ENCODE measurements at regions not wholly inside any gene's neighbourhood (a gene's known extent, or its start where the extent isn't known, plus 50 kb on each side); places are given as distances from the start of the nearest gene placed in this dataset.
"Not testable (repeated sequence)": the region's sequence is repeated elsewhere in the genome, so short reads cannot be mapped to it uniquely, and the experiment has no call there.

GRCh38 chr3:145079436-145079835 is 1081.5 kb downstream of the PLOD2 start:
- ATAC-seq (ENCODE audit: insufficient number of reproducible peaks, low FRiP score, low read depth) (no peak), DNase-seq (ENCODE audit: low spot score) (no peak)
- Histone ChIP-seq H3K9me3 (no peaks in the 10 kb centered on the region), H3K4me1 (ENCODE audit: control insufficient read depth in 1 of 2, low read depth in 2 of 2) (no peaks in the 10 kb centered on the region), H3K27me3 (replicated peaks; ENCODE audit: insufficient read depth) (no peaks in the 10 kb centered on the region), H3K36me3 (no peaks in the 10 kb centered on the region), H3K4me3 (no peak overlapping the region), H3K27ac (no peak overlapping the region)
- TF ChIP-seq CTCF (IDR thresholded peaks at IDR 0.05) = no peak

GRCh38 chr3:145087038-145087437 is 1073.9 kb downstream of the PLOD2 start:
- no peaks in the 10 kb centered on the region for H3K9me3 ChIP-seq
- TF ChIP-seq CTCF (IDR thresholded peaks at IDR 0.05) = no peak

GRCh38 chr3:145088917-145089316 is 1072.1 kb downstream of the PLOD2 start:
- Histone ChIP-seq H3K27ac (no peak overlapping the region), H3K9me3 (no peaks in the 10 kb centered on the region), H3K27me3 (replicated peaks; ENCODE audit: insufficient read depth) (no peaks in the 10 kb centered on the region), H3K4me3 (no peak overlapping the region), H3K4me1 (ENCODE audit: control insufficient read depth in 1 of 2, low read depth in 2 of 2) (no peaks in the 10 kb centered on the region), H3K36me3 (no peaks in the 10 kb centered on the region)
- no peak for DNase-seq (ENCODE audit: low spot score)
- ATAC-seq (ENCODE audit: insufficient number of reproducible peaks, low FRiP score, low read depth) = no peak
- TF ChIP-seq CTCF (IDR thresholded peaks at IDR 0.05) = no peak

More at GRCh38 chr3:145087038-145087437, 1073.9 kb downstream of the PLOD2 start:
- Histone ChIP-seq H3K4me1 (ENCODE audit: control insufficient read depth in 1 of 2, low read depth in 2 of 2) (no peaks in the 10 kb centered on the region), H3K36me3 (no peaks in the 10 kb centered on the region), H3K27me3 (replicated peaks; ENCODE audit: insufficient read depth) (no peaks in the 10 kb centered on the region), H3K27ac (no peak overlapping the region), H3K4me3 (no peak overlapping the region)
- no peak for ATAC-seq (ENCODE audit: insufficient number of reproducible peaks, low FRiP score, low read depth)
- DNase-seq (ENCODE audit: low spot score) = no peak

- Histone ChIP-seq H3K36me3 (no peaks in the 10 kb centered on the region), H3K4me1 (ENCODE audit: control insufficient read depth in 1 of 2, low read depth in 2 of 2) (no peaks in the 10 kb centered on the region), H3K27me3 (replicated peaks; ENCODE audit: insufficient read depth) (no peaks in the 10 kb centered on the region), H3K9me3 (no peaks in the 10 kb centered on the region), H3K27ac (no peak overlapping the region), H3K4me3 (no peak overlapping the region)
- ATAC-seq (ENCODE audit: insufficient number of reproducible peaks, low FRiP score, low read depth) (no peak), DNase-seq (ENCODE audit: low spot score) (no peak)
- no peak for TF ChIP-seq CTCF (IDR thresholded peaks at IDR 0.05)
Observed at GRCh38 chr3:145089337-145089736, 1071.6 kb downstream of the PLOD2 start.

- Histone ChIP-seq H3K9me3 (no peaks in the 10 kb centered on the region), H3K36me3 (no peaks in the 10 kb centered on the region), H3K4me3 (no peak overlapping the region), H3K4me1 (ENCODE audit: control insufficient read depth in 1 of 2, low read depth in 2 of 2) (no peaks in the 10 kb centered on the region), H3K27me3 (replicated peaks; ENCODE audit: insufficient read depth) (no peaks in the 10 kb centered on the region), H3K27ac (no peak overlapping the region)
- DNase-seq (ENCODE audit: low spot score) = no peak
- no peak for ATAC-seq (ENCODE audit: insufficient number of reproducible peaks, low FRiP score, low read depth)
- TF ChIP-seq CTCF (IDR thresholded peaks at IDR 0.05) = no peak
Observed at GRCh38 chr3:145094355-145094941, 1066.5 kb downstream of the PLOD2 start.

GRCh38 chr3:145111141-145111540 is 1049.8 kb downstream of the PLOD2 start:
- ATAC-seq (ENCODE audit: insufficient number of reproducible peaks, low FRiP score, low read depth); H3K36me3 ChIP-seq; H3K27ac ChIP-seq; H3K4me3 ChIP-seq; H3K4me1 ChIP-seq (ENCODE audit: control insufficient read depth in 1 of 2, low read depth in 2 of 2); DNase-seq (ENCODE audit: low spot score); H3K9me3 ChIP-seq; H3K27me3 ChIP-seq (replicated peaks; ENCODE audit: insufficient read depth): not testable (repeated sequence)
